ENCODE measurements at regions not wholly inside any gene's neighbourhood (a gene's known extent, or its start where the extent isn't known, plus 50 kb on each side); places are given as distances from the start of the nearest gene placed in this dataset.

DNA sequence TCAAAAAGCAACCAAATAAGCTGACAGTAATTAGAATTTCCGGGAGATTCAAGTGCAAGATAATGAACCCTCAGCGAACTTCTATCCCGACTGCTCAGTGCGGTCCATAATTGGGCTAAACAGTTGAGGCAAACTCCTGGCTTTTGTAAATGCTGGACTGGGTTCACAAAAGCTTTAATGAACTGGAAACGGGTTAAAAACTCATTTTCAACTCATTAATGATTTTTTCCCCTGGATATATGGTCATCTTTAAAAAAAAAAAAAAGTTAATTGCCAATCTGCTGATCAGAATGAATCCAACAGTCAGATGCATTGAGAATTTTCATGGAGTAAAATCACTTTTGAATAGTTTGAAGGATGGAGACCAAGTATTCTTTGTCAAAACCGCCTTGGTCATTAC lies 79.5 kb upstream of the WWC1 start:
- TF ChIP-seq, protein P1, sequence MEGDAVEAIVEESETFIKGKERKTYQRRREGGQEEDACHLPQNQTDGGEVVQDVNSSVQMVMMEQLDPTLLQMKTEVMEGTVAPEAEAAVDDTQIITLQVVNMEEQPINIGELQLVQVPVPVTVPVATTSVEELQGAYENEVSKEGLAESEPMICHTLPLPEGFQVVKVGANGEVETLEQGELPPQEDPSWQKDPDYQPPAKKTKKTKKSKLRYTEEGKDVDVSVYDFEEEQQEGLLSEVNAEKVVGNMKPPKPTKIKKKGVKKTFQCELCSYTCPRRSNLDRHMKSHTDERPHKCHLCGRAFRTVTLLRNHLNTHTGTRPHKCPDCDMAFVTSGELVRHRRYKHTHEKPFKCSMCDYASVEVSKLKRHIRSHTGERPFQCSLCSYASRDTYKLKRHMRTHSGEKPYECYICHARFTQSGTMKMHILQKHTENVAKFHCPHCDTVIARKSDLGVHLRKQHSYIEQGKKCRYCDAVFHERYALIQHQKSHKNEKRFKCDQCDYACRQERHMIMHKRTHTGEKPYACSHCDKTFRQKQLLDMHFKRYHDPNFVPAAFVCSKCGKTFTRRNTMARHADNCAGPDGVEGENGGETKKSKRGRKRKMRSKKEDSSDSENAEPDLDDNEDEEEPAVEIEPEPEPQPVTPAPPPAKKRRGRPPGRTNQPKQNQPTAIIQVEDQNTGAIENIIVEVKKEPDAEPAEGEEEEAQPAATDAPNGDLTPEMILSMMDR (conservative IDR thresholded peaks at IDR 0.05), result no peak
- no peaks in the 10 kb centered on the region for H3K9me3 Mint-ChIP-seq
- H3K4me1 ChIP-seq (ENCODE audit: control insufficient read depth, insufficient read depth, low read length), result no peaks in the 10 kb centered on the region
- H3K4me1 Mint-ChIP-seq, result peaks cover 25% of the 10 kb centered on the region
- no peak overlapping the region for H3K9ac ChIP-seq (ENCODE audit: extremely low read depth, low read length, poor library complexity, severe bottlenecking)
- no peaks in the 10 kb centered on the region for H3K9me3 ChIP-seq (ENCODE audit: control insufficient read depth, low read length)
- H3K27ac ChIP-seq (ENCODE audit: low read depth, low read length), result no peak overlapping the region
- no peak overlapping the region for H3K4me3 ChIP-seq (ENCODE audit: low read length)
- H3K36me3 ChIP-seq (ENCODE audit: control insufficient read depth, insufficient read depth, low read length), result no peaks in the 10 kb centered on the region
- H3K27me3 Mint-ChIP-seq (ENCODE audit: insufficient read depth), result no peaks in the 10 kb centered on the region
- no peak for DNase-seq
- H3K27me3 ChIP-seq (ENCODE audit: control insufficient read depth, insufficient read depth, low read length, poor library complexity, severe bottlenecking), result no peaks in the 10 kb centered on the region
- no peak overlapping the region for H3K27ac Mint-ChIP-seq
- H3K36me3 Mint-ChIP-seq (ENCODE audit: low read depth), result no peaks in the 10 kb centered on the region
- 95% methylated on average over 4 to 5 of the region's 6 CpGs for whole genome bisulfite sequencing, 2 experiments (ENCODE audit: insufficient coverage in 1 of 2, insufficient read length in 1 of 2)
- H3K4me3 Mint-ChIP-seq, result no peak overlapping the region

DNA sequence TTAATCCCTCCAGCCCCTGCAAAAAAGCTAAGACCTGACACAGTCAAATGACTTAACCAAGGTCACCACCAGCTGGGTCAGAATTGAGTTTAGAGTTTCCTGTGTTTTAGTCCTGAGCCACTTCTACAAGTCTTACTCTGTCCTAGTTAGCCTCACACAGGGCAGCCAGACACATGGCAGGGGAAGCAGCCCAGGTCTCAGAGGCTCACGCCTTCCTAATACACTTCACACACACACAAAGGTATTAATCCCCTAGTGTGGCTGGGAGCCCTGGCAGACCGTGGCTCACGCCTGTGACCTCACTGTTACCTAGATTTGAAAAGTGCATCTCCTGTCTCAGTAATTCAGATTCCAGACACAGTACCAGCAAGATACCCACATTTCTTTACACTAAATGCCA lies 77.4 kb upstream of the WWC1 start:
- 60 to 82% methylated on average over 1 to 3 of the region's 3 CpGs for WGBS, 2 experiments (ENCODE audit: insufficient coverage in 1 of 2, insufficient read length in 1 of 2)
- Mint-ChIP-seq H3K9me3 (no peaks in the 10 kb centered on the region), H3K4me1 (peaks cover 19% of the 10 kb centered on the region), H3K27me3 (ENCODE audit: insufficient read depth) (no peaks in the 10 kb centered on the region), H3K36me3 (ENCODE audit: low read depth) (no peaks in the 10 kb centered on the region), H3K27ac (no peak overlapping the region), H3K4me3 (no peak overlapping the region)
- no peak overlapping the region for H3K27ac ChIP-seq (ENCODE audit: low read depth, low read length)
- no peak overlapping the region for H3K9ac ChIP-seq (ENCODE audit: extremely low read depth, low read length, poor library complexity, severe bottlenecking)
- H3K9me3 ChIP-seq (ENCODE audit: control insufficient read depth, low read length), result no peaks in the 10 kb centered on the region
- H3K27me3 ChIP-seq (ENCODE audit: control insufficient read depth, insufficient read depth, low read length, poor library complexity, severe bottlenecking), result no peaks in the 10 kb centered on the region
- no peaks in the 10 kb centered on the region for H3K4me1 ChIP-seq (ENCODE audit: control insufficient read depth, insufficient read depth, low read length)
- no peaks in the 10 kb centered on the region for H3K36me3 ChIP-seq (ENCODE audit: control insufficient read depth, insufficient read depth, low read length)
- H3K4me3 ChIP-seq (ENCODE audit: low read length), result no peak overlapping the region
- peak; percentile 66 for DNase-seq
- TF ChIP-seq, protein P1 (conservative IDR thresholded peaks at IDR 0.05), result no peak

DNA sequence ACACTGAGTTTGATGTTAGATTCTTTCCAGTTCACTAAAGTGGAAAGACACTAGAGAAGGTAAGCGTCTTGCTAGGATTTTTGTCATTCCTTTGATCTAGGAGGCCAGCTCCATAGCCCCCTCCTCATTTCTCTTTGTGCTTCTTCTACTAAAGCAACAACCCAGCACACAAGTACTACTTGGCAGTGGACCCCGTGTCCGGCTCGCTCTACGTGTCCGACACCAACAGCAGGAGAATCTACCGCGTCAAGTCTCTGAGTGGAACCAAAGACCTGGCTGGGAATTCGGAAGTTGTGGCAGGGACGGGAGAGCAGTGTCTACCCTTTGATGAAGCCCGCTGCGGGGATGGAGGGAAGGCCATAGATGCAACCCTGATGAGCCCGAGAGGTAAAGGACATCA lies 76.6 kb upstream of the WWC1 start:
- Mint-ChIP-seq H3K27ac (no peak overlapping the region), H3K9me3 (no peaks in the 10 kb centered on the region), H3K36me3 (ENCODE audit: low read depth) (no peaks in the 10 kb centered on the region), H3K27me3 (ENCODE audit: insufficient read depth) (no peaks in the 10 kb centered on the region), H3K4me3 (no peak overlapping the region), H3K4me1 (peaks cover 19% of the 10 kb centered on the region)
- H3K4me1 ChIP-seq (ENCODE audit: control insufficient read depth, insufficient read depth, low read length), result no peaks in the 10 kb centered on the region
- no peaks in the 10 kb centered on the region for H3K36me3 ChIP-seq (ENCODE audit: control insufficient read depth, insufficient read depth, low read length)
- no peak overlapping the region for H3K27ac ChIP-seq (ENCODE audit: low read depth, low read length)
- no peak for DNase-seq
- no peak overlapping the region for H3K9ac ChIP-seq (ENCODE audit: extremely low read depth, low read length, poor library complexity, severe bottlenecking)
- no peaks in the 10 kb centered on the region for H3K27me3 ChIP-seq (ENCODE audit: control insufficient read depth, insufficient read depth, low read length, poor library complexity, severe bottlenecking)
- WGBS, 2 experiments (ENCODE audit: insufficient coverage in 1 of 2, insufficient read length in 1 of 2), result 92 to 96% methylated on average over 12 to 13 of the region's 13 CpGs
- H3K9me3 ChIP-seq (ENCODE audit: control insufficient read depth, low read length), result no peaks in the 10 kb centered on the region
- no peak overlapping the region for H3K4me3 ChIP-seq (ENCODE audit: low read length)
- TF ChIP-seq, protein P1 (conservative IDR thresholded peaks at IDR 0.05), result no peak

Measured in endodermal cell (in vitro differentiated cells).